Astrocyte (in vitro differentiated cells and primary cell): ENCODE measurements at regions not wholly inside any gene's neighbourhood (a gene's known extent, or its start where the extent isn't known, plus 50 kb on each side); places are given as distances from the start of the nearest gene placed in this dataset.
"Not testable (repeated sequence)": the region's sequence is repeated elsewhere in the genome, so short reads cannot be mapped to it uniquely, and the experiment has no call there.

Source experiments
- CTCF ChIP-seq: IDR thresholded peaks from 2 replicates; pipeline ENCODE4 v1.5.1; 2011; ENCODE audit warnings: low read depth, mild to moderate bottlenecking, inconsistent platforms, low read length, moderate library complexity; ENCODE audit not compliant: insufficient read depth
- EZH2 ChIP-seq: IDR thresholded peaks from 2 replicates; pipeline ENCODE4 v1.6.1; 2012; ENCODE audit warnings: mild to moderate bottlenecking, low read length, inconsistent platforms; ENCODE audit not compliant: insufficient read depth

GRCh38 chr12:46058697-46059096 is 68.3 kb upstream of the SCAF11 start:
- TF ChIP-seq CTCF, EZH2: not testable (repeated sequence)
